Anterior cingulate cortex (tissue), 58 donors: ENCODE measurements at regions not wholly inside any gene's neighbourhood (a gene's known extent, or its start where the extent isn't known, plus 50 kb on each side); places are given as distances from the start of the nearest gene placed in this dataset.
"Not testable (repeated sequence)": the region's sequence is repeated elsewhere in the genome, so short reads cannot be mapped to it uniquely, and the experiment has no call there.

Experiments
- DNase-seq, 58 donors: peaks; one replicate each; lab custom pipeline; 2025; lab: John Stamatoyannopoulos, UW

DNA sequence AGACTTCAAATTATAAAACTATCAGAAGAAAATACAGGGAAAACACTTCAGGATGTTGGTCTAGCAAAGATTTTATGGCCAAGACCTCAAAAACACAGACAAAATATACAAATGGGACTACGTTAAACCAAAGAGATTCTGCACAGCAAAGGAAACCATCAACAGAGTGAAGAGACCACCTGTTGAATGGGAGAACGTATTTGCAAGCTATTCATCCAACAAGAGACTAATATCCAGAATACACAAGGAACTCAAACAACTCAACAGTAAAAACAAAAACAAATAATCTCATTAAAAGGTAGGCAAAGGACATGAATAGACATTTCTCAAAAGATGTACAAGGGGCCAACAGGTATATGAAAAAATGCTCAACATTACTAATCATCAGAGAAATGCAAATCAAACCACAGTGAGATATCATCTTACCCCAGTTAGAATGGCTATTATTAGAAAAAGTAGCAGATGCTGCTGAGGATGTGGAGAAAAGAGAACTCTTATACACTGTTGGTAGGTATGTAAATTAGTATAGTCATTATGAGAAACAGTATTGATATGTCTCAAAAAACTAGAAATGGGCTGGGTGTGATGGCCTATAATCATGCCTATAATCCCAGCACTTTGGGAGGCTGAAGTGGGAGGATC lies 112.6 kb downstream of the LRIG2 start:
- no peak for DNase-seq

DNA sequence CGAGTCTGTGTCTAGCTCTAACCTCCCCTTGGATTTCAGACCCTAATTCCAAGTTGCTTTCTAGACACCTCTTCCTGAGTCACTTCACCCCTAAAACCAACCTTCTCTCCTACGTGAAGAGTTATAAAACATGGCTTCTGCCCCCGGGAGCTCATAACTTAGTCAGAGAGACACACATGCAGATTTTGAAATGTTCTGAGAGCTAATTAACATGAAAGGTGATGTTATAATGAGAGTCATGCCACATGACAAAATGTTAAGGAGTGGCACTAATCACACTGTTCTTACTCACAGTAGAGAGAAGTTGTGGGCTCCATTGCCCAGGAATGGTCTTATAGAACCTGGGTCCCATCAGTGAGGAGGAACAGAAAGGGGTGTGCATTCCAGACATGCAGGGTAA lies 117.1 kb downstream of the LRIG2 start:
- no peak for DNase-seq

DNA sequence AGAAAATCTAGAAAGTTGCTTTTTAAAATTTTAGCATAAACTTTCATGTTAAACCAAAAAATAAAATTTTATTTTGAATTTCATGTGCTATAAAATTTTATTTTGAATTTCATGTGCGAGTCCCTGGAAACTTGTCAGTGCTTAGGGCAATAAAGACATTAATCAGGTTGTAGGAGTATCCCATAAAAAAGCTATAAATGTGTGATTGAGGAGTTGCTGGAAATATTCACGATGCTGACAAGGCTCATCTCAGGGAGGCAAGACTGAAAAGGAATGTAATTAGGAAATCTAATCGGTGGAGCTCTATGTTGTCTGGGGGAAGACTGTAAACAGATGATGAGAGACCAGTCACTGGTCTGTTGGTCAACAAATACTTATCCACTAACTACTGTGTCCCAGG lies 117.9 kb downstream of the LRIG2 start:
- no peak for DNase-seq

DNA sequence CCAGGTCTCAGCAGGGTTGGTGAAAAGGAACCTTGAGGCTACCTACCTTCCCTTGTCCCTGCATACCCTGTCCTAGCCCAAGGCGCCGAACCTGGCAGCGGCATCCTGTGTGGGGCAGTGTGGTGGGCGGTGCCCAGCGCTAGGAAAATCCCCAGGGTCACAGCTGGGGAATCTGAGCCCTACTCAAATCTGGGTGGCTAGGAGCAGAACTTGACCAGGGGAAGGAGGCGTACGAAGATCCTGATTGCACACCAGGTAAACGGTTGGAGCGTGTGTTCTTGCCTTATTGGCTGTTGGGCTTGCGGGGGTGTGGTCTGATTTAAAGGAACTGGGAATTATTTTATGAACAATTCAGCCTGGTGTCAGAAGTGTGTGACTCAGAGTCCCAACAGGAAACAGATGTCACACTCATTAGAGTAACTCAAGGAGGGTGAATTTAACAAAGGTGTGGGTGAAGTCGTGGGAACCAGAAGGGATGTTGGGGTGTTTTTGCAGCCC lies 118.6 kb downstream of the LRIG2 start:
- DNase-seq: no peak

GRCh38 chr1:113192242-113192641 lies 119.2 kb downstream of the LRIG2 start:
- no peak for DNase-seq

- DNase-seq: no peak
These were observed 120.0 kb downstream of the LRIG2 start for GRCh38 chr1:113192980-113193379.

DNA sequence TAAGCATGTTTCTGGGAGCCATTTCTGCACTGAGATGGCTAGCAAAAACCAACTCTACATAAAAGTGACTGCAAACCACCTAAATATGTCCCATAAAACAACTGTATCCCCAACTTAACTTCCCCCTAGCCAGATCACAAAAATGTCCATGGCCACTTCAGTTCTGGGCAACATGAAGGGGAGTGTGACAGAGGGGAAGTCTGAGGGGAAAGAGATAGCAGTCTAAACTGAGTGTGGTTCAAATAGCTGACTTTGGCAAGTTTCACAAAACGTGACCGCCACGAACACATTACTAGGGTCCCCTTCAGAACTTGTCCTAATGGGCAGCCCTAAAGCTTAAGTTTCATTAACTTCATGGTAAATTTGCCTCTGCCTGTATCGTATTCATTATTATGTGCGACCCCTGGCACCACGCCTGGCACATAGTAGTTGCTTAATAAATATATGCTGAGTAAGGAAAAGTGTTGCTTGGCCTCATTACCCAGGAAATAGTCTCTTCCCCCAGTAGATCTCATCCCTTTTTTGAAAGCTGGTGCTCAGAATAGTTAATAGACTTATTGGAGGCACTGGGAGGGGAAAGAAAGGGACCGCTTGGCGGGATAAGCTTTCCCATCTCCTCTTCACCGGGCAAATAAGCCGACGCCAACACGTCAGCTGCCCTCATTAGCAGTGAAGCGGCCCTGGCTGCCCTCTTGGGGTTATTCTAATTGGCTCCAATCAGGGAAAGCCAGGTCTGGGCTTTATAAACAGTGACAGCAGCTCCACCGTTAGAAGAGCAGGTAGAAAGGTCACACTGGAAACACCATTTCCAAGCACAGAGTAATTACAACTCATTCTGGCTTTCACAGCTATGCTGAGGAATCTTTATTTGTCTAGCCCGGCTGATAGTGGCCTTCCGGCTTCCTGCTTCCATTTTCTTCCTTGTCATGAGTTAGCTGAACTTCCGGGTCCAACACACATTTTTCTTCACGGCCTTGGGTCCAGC lies 122.1 kb downstream of the LRIG2 start:
- no peak for DNase-seq

DNA sequence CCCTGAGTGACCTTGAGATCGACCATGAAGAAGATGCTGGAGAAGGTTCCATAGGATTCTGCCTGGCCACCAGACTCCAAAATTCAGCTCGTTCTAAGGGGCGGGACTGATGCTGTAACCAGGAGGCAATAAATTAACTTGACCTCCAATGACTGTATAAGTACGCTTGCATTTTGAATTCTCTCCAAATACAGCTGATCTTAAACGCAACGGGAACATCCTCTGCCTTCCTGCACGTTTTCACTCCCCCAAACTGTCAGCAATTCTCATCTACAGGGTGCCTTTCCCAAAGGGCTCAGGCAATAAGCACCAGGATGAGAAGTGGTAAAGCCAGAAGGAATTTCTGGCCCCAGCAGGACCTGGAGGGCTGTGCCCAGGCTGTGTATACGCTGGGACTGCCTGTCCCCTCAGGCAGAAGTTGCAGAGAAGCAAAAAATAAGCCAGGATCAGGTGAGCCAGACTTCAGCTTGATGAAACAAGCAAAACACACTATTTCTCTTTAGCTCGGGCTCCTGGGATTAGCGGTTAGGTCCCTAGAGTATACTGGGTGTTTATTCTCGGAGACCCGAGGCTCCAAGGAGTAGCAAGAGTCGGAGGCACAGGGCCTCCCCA lies 124.8 kb downstream of the LRIG2 start:
- no peak for DNase-seq

GRCh38 chr1:113198806-113199205 lies 125.8 kb downstream of the LRIG2 start:
- DNase-seq: no peak

DNA sequence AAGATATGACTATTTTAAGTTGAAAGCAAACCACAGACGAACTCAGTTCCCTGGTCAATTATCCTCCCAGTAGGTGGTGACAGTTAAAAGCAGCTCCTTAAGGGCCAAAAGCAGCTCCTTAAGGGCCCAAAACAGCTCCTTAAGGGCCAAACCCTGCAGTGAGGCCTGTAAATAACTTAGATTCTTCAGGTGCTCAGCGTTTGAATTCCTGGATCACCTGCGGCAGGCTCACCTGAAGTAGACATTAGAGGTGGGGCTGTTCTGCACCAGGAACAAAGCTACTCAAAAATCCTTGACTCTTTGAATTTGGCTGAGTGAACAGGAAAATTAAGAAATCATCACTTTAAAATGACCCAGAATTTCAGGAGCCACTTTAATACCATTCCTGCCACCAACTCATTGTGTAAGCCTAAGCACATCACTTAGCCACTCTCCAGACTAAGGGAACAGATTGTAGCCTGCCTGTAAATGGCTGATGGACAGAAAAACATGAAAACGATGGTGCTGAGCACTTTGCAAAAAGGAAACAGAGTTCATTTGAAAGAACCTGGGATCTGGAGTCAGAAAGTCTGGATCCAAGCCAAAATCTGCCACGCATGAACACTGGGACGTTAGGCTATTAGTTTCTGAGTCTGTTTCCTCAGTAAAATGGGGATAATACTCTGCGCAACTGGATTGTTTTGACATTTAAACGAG lies 126.9 kb downstream of the LRIG2 start:
- no peak for DNase-seq

DNA sequence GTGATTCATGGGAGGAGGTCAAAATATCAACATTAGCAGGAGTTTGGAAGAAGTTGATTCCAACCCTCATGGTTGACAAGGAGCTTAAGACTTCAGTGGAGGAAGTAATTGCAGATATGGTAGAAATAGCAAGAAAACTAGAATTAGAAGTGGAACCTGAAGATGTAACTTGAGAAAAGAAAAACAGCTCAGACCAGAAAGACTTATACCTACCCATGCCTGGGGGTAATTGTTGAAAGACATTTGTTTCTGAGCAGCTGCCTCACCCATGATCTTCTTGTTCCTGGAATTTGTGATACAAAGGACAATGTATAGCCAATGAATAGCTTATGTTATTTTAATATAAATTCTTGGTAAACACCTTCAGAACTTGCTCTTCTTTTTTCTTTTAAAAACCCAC lies 128.6 kb downstream of the LRIG2 start:
- DNase-seq: no peak

GRCh38 chr1:113205980-113206766 lies 133.2 kb downstream of the LRIG2 start:
- no peak for DNase-seq

GRCh38 chr1:113207019-113207418 lies 134.0 kb downstream of the LRIG2 start:
- DNase-seq: no peak

- DNase-seq: no peak
These were observed 134.5 kb downstream of the LRIG2 start for GRCh38 chr1:113207457-113207856.

GRCh38 chr1:113208425-113208824 lies 135.4 kb downstream of the LRIG2 start:
- not testable (repeated sequence) for DNase-seq

- DNase-seq: no peak
These were observed 137.2 kb downstream of the LRIG2 start for GRCh38 chr1:113210248-113210647.

GRCh38 chr1:113211467-113211866 lies 138.5 kb downstream of the LRIG2 start:
- no peak for DNase-seq

DNA sequence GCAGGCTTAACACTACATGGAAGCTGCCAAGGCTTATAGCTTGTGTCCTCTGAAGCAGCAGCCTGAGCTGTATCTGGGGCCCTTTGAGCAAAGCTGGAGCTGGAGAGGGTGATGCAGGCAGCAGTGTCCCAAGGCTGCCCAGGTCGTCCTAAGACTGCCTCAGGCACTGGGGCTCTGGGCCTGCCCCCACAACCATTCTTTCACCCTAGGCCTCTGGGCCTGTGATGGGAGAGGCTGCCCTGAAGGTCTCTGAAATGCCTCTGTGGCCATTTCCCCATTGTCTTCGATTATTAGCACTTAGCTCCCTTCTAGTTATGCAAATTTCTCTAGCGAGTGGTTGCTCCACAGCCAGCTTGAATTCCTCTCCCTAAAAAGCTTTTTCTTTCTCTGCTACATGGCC lies 142.0 kb downstream of the LRIG2 start:
- DNase-seq: no peak

- no peak for DNase-seq
These were observed 143.7 kb downstream of the LRIG2 start for GRCh38 chr1:113216664-113217063.
